Bone marrow (tissue), 2 donors: ENCODE measurements at regions not wholly inside any gene's neighbourhood (a gene's known extent, or its start where the extent isn't known, plus 50 kb on each side); places are given as distances from the start of the nearest gene placed in this dataset.

ENCODE experiments used
- DNase-seq, 2 donors: peaks; one replicate each; lab custom pipeline; 2025; lab: John Stamatoyannopoulos, UW

DNA sequence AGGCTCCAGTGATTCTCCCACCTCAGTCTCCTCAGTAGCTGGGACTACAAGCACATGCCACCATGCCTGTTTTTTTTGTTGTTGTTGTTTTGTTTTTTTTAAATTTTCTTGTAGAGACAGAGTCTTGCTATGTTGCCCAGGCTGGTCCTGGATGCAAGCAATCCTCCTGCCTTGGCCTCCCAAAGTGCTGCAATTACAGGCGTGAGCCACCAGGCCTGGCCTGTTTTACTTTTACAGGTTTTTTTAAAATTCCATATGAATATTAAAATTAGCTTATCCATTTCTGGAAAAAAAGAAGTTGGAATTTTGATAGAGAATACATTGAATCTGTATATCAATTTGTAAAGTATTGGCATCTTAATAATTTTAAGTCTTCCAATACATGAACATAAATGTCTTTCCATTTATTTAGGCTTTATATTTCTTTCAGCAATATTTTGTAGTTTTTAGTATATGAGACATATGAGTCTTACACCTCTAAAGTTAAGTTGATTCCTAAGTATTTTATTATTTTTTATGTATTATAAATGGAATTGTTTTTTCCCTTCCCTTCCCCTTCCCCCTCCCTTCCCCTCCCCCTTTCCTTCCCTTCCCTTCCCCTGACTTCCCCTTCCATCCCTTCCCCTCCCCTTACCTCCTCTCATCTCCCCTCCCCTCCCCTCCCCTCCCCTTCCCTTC lies 323.5 kb upstream of the SALL1 start:
- no peak for DNase-seq

DNA sequence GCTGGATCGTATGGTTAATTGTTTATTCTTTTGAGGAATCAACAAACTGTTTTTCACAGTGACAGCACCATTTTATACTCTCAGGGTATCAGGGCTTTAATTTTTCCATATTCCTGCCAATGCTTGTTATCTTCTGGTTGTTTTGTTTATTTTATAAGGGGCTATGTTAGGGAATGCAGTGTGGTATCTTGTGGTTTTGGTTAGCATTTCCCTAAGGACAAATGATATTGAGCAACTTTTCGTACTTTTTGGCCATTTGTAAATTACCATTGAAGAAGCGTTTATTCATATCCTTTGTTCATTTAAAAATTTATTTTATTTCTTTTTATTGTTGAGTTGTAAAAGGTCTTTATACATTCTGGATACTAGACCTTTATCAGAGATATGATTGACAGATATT lies 322.0 kb upstream of the SALL1 start:
- DNase-seq = no peak

DNA sequence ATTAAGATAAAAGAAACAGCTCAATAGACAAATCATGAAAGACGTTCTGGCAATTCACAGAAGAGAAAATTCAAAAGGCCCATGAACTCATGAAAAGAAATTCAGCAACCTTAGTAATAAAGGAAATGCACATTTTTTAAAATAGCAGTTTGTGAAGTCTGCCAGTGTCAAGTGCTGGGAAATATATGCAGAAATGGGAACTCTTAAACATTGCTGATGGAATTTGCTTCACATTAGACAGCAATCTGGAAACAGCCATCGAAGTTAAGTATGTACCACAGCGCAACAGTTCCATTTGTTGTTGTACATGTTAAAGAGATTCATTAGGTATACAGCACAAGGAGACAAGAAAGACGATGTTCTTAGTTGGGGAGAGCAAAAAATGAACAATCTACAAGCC lies 319.4 kb upstream of the SALL1 start:
- no peak for DNase-seq

DNA sequence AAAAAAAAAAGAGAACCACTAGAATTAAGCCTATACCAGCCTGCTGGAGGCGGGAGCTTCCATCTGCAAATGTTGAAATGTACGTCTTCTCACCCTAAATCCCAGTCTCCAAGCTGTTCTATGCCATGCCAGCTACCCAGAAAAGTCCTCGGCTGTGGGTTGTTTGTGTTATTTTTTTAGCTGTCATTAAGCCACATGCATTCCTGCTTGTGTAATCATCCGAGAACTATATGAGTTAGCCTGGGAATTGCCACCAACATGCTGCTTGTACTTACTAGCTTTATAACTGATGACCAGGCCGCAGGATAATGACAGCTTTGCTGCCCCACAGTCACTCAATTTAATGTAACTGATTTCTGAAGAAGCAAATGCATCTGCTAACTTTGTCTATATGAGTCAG lies 313.9 kb upstream of the SALL1 start:
- no peak for DNase-seq

DNA sequence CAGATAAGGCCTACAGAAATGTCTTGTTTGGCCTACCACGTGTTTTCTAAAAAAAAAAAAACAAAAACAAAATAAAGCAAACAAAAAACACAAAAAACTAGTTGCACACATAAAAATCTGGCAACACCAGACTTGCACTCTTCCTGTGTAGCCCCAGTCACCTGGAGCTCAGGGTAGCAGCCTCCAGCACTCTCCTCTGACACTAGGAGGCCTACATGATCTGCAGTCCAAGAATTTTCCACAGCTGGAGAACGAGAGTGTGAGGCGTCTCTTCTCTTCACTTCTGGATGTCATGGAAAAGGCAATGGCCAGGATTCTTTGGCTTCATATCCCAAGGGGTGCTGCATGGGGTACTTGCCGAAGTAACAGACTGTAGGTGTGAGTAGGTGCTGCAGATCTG lies 310.2 kb upstream of the SALL1 start:
- no peak for DNase-seq

DNA sequence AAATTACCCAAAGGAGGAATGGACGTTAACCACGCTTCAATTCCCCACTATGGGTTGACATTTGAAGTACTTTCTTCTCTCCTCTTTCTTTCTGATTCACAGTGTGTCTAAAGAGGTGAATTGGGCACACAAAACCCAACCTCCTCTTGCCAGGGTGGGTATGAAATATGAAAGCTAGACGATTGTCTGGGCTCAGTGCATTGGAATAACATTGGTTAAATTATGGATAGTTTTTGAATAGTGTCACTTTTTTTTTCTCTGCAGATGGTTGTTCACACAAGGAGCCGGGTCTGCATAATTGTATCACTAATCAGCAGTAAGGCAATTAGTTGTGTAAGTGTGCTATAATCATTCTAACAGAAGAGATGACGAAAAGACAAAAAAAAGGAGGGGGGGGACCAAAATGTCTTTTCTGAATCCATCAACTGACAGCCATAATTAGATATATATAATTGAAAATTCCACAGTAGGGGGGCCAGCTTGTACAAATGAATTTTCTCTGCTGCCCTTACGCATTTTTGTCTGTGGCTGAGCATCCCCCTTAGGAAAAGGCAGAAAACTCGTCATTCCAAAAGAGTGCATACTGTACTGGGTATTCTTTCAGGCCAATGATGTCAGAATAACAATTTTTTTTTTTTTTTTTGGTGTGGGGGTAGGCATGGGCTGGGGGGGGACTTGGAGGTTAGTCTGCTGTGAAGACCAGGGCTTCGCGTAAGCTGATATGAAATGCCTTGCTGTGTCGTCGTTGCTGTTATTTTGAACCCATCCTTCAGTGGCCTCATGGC lies 307.5 kb upstream of the SALL1 start:
- no peak for DNase-seq

DNA sequence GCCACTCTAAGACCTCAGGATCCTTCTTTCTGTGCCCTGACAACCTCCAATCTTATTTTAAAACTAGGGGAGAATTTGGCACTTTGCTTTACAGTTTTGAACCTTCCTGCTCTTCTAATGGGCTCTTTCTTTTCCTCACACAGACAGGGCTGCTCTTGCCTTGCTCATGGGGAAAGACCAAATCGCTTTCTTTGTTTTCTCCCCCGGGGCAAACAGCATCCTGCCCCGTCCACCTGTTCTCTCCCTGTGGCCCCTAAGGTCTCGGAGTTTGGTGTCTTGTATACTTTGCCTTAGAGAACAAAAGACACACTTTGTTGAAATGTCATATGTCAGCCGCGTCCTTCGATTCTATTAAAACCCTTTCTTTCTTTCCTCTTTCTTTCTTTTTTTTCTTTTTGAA lies 306.7 kb upstream of the SALL1 start:
- no peak for DNase-seq

DNA sequence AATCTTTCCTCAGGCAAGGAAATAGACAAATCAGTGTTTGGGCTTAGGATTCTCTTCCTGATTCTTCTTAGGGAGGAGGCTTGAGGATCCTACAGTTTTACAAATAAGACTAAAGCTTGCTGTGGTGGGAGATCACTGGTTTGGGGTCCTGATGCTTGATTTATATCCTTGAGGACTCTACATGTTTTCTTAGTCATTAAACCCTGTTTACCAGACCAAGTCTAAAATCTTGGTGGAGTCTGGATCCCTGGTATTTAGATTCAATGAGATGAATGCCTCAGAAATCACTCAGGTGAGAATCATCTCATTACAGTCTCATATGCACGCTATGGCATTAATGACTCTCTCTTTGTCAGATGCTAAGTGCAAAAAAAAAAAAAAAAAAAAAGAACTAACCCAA lies 304.3 kb upstream of the SALL1 start:
- DNase-seq = no peak

DNA sequence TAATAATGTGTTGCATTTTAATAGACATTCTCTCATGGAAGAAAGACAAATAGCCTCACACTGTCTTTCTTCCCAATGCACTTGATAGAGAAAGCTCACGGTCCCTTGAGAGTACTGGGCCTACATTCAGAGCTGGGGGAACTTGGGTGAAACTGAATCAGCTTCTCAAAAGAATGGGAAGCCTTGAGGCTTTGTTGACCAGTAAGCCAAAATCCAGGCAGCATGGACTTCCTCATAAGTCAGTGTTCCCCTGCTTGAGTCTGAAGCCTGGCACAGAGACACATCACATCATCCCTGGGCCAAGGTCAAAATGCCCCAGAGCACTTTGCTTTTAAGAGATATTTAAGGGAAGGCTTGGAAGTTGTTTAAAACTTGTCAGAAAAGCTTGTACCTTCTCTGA lies 302.2 kb upstream of the SALL1 start:
- no peak for DNase-seq

DNA sequence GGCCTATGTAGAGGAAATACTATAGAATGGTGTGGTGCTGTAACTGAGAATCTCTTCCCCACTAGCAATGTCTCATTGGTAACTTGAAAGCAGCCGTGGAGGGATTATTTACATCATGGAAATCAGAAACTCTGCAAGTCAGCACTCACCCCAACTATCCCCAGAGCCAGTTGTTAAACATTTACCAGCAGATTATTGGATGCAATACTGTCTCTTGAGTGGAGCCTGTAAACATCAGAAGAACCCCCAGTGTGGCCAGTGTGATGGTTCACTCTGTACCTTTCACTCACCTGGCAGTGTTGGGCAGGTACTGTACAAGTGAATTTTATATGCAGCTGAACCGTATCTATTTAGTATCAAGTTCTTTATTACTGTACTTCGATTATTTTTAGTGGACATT lies 299.8 kb upstream of the SALL1 start:
- DNase-seq = no peak

DNA sequence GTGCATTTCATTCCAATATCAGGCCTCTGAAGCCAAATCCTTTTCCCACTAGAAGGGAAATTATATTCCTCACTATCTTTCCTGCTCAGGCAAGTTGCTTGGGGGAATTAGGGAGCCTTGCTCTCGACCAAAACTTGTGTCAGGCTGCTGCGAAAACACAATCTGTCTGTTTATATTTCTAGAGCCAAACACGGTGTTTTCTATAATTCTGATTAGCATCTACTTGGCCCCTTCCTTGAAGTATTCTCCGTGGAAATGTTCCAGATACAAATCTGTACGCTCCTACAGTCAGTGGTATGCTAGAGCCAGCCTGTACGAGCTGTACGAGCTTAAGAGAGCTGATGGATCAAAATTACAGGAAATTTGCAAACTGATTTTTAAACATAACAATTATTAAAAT lies 299.3 kb upstream of the SALL1 start:
- DNase-seq = no peak

DNA sequence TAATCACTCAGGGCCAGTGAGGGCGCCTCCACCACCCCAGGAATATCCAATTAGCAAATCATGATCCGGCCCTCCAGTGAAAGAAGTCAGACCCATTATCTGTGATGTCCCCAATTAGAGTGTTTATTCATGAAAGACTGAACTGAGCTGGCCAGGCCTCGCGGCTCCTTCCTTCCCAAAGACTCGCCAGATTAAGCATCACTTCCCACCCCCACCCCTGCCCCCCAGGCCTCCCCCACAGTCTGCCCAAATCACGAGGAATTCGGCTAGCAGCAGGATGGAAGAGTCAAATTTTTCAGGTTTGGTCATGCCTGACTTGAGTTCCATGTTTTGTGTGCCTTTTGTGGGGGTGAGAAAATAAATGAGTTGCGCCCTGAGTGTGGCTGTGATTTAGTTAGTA lies 298.4 kb upstream of the SALL1 start:
- no peak for DNase-seq

DNA sequence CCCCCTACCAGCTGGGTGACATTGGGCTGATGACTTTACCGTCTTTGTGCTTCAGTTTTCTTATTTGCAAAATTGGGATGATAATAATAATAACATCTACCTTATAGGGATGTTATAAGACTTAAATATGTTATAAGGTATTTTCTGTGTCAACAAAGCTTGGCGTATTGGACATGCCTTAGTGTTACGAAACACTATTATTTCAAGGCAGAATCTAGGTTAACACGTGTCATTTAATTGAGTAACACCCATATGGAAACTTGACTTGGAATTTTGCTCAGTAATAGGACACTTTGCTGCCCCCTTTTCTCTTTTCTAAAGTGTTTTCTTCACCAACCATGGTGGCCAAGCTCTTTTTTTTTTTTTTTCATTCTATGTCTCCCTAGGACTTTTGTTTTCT lies 294.2 kb upstream of the SALL1 start:
- no peak for DNase-seq

DNA sequence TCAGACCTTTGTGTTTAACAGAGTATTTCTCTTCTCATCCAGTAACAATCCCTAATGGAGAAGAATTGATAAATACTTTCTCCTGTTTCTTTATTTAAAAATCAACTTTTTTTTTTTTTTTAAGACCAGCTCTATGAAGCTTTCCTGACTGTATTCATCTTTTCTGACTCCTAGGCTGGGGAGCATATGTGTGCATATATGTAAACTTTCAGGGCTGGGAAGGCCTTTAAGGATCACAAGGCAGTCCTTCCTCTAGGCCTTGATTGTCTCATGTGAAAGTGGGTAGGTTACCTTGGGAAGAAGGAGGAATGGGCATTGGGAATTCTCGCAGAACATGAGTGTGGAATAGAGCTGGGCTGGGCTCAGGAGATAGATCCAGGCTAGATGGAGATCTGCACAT lies 292.9 kb upstream of the SALL1 start:
- DNase-seq = no peak

DNA sequence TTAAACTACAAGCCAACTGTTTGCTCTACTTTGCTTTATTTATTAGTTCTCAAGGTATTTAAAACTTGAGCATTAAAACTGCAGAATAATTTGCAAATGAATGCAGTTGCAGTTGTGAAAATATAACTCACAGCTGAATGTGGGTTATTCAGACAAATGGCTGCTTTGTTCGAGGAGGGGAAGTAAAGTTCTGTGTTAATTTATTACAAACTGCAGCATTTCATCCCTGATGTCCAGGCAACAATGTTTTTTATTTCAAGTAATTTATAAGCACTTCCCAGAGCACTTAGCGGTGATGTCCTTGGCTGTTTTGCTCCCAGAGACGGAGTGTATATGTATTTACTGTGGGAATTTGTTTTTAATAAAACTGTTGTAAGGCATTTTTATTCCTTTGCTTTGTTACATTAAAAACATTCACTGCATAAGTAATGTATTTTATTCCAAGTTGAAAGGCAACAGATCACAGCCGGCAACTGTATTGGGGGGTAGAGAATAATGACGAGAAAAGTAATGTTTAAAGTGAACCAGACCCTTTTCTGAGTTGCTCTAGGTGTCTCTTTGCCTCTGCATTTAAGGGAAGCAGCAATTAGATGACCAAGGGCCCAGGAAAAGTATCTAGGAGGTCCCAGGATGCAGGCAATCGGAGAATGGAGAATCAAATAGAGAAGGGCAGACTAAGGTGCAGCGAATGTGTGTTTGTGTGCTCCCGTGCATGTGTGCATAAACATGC lies 291.2 kb upstream of the SALL1 start:
- no peak for DNase-seq

DNA sequence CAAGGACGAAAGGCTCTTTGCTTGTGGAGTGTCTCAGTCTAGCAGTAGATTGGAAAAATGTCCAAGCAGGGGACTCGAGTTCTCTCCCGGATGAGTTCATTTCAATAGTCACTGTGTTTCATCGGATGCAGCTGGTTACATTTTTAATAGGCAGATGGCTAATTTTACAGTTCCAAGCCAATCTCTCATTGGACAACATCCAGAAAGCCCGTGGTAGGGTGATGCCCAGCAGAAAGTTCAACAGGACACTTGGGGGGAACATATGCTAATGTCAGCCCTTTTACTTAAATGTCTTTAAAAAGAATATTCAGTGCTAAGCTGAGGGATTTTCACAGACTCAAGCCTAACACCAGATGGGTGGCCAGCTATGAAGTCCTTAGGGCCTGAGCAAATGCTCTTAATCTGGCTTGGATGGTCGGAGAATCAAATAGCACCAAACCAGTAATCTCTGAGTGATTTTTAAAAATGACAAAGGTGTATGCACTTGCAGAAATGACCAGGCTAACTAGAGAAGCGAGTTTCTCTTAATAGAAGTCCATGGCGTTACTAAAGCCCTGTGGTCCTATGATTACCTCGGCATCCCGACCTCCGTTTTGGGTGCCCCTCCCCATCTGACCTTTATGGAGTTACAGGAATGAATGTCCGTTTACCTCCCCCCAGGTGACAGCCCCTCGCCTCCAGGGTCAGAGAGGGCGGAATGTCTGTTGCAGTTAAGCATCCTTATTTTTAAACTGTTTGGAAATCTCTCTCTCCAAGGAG lies 289.2 kb upstream of the SALL1 start:
- no peak for DNase-seq

DNA sequence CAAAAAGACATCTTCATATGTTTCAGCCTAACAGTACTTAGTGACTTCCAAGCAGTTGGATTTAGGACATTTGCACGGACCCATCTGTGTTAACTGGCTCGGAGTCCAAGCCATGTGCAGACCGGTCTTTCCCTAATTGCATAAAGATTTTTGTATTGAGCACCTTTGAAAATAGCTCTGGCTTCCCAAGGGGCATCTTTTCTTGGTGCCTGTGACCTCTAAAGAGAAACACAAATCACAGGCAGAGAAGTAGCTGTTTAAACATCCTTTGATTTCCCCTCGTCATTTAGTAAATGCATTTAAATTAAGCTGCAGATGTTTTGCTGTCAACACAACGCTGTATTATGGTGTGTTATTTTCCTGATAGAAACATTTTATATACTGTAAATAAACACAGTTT lies 288.2 kb upstream of the SALL1 start:
- DNase-seq = no peak

DNA sequence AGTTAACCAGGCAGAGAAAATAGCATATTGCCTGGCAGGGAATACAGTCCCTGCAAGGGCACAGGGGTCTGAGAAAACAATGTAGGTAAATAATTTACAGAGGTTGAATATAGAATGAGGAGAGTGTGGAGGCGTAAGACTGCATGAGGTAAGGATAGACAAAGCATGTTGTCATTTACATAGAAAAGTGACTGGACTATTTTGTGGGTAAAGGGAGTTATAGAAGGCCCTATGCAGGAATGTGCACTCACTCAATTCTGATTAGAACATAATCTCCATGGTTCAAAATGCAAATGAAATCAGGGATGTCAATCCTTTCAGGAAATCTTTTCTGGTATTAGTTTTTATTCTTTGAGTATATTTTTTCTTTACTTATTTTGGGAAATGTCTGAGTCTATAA lies 285.7 kb upstream of the SALL1 start:
- DNase-seq = no peak

DNA sequence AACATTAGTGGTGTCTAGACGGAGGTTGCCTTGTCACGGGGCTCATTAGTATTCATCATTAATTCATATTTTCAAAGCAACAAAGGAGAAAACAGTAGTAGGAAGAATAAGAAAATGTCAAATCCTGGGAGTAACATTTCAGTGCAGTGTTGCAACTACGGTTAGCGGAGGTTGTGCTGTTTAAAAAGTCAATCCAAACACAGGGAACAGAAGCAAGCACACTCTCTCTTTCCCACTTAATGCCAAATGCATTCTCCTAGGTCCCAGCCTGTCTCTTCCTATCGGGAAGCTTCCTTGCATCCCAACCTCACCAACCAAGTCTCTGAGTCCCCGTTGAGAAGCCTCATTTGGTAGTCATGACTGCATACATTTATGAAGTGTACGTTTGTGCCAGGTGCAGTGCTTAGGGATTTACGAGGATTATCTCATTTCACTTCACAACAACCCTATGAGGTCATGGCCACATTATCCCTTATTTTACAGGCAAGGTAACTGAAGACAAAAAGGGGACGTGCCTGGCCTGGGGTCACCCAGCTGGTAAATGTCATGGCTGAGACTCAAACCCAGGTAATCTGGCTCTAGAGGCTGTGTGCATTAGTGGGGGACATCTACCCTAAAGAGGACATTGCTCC lies 283.6 kb upstream of the SALL1 start:
- DNase-seq = no peak

DNA sequence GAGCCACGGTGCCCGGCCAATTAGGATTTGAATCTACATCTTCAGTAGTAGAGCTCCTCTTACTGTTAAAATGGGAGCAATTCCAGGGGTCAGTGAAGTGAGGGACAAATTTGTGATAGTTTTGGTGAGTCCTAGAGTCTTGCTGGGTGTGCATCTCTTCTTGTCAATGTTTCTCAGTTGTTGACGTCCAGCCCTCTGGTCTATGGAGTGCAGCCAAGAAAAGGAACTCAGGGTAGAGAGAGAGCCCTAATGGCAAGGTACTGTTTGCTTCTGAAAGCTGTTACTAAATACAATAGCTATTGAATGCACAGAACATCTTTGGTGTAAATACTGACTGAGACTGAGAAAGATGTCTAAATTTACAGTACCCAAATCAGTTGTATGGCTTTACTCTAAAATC lies 282.5 kb upstream of the SALL1 start:
- no peak for DNase-seq

DNA sequence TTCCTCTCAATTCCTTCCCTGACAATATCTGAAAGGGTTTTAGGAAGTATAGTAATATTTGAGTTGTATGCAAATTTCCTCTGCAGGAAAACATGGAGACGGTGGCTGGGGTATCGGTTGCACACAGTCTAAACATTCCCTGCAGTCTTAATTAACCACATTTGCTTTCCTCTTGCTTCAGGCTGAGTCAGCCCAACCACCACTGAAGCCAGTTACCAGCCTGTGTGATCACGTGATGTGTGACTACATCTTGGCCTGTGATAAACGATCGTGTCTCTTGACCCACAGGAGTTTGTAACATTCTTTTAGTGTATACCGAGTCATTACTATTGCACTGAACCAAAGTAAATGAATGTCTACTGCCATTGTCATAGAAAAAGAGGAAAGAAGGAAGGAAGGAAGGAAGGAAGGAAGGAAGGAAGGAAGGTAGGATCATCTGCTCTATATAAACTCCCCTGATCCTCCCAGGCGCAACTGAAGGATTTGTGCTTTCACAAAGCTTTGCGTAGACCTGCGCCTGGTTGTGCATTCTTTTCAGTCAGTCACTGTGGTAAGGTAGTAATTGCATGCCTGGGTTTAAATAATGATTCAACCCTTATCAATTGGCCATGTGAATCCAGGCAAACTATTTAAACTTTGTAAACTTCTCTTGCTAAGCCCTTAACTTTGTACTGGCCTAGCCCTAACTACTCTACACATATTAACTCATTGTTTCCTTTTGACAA lies 280.6 kb upstream of the SALL1 start:
- DNase-seq = no peak
